Esophagus squamous epithelium (tissue), 4 donors: ENCODE measurements at regions not wholly inside any gene's neighbourhood (a gene's known extent, or its start where the extent isn't known, plus 50 kb on each side); places are given as distances from the start of the nearest gene placed in this dataset.

Experiments used
- CTCF ChIP-seq, 6 experiments: fragments of 450-650 bp in 4 of 6; fragments of 200-600 bp in 2 of 6; sonication (generic) in 2 of 6; IDR thresholded peaks; one replicate each; pipeline ENCODE4 v1.5.1; 2016 to 2019; ENCODE audit warnings: antibody characterized with exemption in 6 of 6, mild to moderate bottlenecking in 4 of 6, moderate library complexity in 4 of 6
- POLR2A ChIP-seq, 4 donors: fragments of 450-650 bp; IDR thresholded peaks; one replicate each; pipeline ENCODE4 v1.6.1; 2017; ENCODE audit warnings: antibody characterized with exemption in 4 of 4, mild to moderate bottlenecking in 4 of 4, moderate library complexity in 3 of 4

- no peak for TF ChIP-seq CTCF (IDR thresholded peaks at IDR 0.05)
- no peak for TF ChIP-seq POLR2A (IDR thresholded peaks at IDR 0.05)
Measured at GRCh38 chr13:30107121-30107520, 200.2 kb downstream of the KATNAL1 start.
